Cardiac fibroblast (primary cell): ENCODE measurements at regions not wholly inside any gene's neighbourhood (a gene's known extent, or its start where the extent isn't known, plus 50 kb on each side); places are given as distances from the start of the nearest gene placed in this dataset.

Experiments used
- DNase-seq, 2 donors: peaks; one replicate each; pipeline versions ENCODE4 v3.0.0 to v3.0.0-alpha.2; 2010; ENCODE audit warnings: low read depth in 2 of 2
- H3K4me3 ChIP-seq, 2 donors: replicated peaks in 1 of 2; 1 replicate in 1 of 2; 2 replicates in 1 of 2; pipeline ENCODE4 v1.5.1; 2011; ENCODE audit warnings: low read depth in 2 of 2, low read length in 2 of 2, mild to moderate bottlenecking in 2 of 2, moderate library complexity in 1 of 2
- TF ChIP-seq, protein P1 (sequence below): IDR thresholded peaks from one replicate; pipeline ENCODE4 v1.5.1; 2011; ENCODE audit warnings: low read depth, mild to moderate bottlenecking, low read length, inconsistent platforms

DNA sequence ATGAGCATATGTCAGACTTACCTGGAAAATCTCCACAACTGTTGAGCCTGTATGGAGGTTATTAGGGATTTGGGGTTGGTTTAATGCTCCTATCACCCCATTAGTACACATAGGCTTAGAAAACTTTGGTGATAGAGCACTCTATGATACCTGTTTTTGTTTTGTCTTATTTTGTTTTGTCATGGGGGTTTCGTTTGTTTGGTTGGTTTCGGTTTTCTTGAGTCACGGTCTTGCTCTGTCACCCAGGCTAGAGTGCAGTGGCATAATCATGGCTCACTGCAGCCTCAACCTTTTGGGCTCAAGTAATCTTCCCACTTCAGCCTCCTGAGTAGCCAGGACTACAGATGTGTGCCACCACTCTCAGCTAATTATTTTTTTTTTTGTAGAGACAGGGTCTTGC, 70.0 kb downstream of the MZT1 start:
- TF ChIP-seq, protein P1, sequence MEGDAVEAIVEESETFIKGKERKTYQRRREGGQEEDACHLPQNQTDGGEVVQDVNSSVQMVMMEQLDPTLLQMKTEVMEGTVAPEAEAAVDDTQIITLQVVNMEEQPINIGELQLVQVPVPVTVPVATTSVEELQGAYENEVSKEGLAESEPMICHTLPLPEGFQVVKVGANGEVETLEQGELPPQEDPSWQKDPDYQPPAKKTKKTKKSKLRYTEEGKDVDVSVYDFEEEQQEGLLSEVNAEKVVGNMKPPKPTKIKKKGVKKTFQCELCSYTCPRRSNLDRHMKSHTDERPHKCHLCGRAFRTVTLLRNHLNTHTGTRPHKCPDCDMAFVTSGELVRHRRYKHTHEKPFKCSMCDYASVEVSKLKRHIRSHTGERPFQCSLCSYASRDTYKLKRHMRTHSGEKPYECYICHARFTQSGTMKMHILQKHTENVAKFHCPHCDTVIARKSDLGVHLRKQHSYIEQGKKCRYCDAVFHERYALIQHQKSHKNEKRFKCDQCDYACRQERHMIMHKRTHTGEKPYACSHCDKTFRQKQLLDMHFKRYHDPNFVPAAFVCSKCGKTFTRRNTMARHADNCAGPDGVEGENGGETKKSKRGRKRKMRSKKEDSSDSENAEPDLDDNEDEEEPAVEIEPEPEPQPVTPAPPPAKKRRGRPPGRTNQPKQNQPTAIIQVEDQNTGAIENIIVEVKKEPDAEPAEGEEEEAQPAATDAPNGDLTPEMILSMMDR = no peak
- H3K4me3 ChIP-seq = no peak overlapping the region
- no peak for DNase-seq

GRCh38 chr13:72656357-72656756, 71.1 kb downstream of the MZT1 start:
- DNase-seq = no peak
- H3K4me3 ChIP-seq = no peak overlapping the region
- TF ChIP-seq, protein P1 = no peak

- no peak overlapping the region for H3K4me3 ChIP-seq
- no peak for DNase-seq
- TF ChIP-seq, protein P1 = no peak
Measured at GRCh38 chr13:72653506-72653905, 73.9 kb downstream of the MZT1 start.

DNA sequence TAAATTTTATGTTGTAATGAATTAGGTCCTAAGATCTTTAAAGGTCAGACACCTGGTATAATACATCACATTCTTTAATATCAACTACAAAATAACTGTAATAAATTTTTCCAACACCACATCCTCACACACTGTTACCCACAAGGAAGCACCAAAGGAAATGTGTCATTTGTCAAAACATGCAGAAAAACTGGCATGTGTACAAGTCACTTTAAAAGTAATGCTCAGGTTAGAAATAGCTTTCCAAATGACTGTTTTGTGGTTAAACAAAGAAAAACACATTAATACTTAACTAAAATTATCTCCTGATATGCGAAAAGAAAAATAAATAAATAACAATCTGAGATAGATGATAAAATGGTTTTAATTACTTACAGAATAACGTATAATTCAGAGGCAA, 74.7 kb downstream of the MZT1 start:
- peak; percentile 2 to 36 for DNase-seq
- no peak overlapping the region for H3K4me3 ChIP-seq
- TF ChIP-seq, protein P1 = no peak

DNA sequence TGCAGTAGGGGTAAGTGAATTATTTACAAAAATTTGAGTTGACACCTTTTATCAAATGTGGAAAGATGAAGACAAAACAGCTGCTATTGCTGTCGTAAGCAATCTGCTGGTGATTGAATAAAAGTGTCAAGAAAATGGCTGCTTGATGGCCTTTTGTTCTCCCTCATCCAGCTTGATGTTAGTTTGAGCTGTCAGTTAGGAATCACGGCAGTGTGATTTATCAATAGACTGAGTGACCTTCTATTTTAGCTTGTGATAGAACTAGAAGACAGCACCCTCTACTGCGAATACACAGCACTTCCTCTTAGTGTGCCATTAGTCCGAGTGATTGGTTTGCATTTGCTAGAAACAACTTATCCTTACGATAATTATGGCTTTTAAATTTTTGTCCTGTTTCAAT, 76.3 kb downstream of the MZT1 start:
- DNase-seq = peak in 1 of 2 donors; percentile 5
- no peak overlapping the region for H3K4me3 ChIP-seq
- TF ChIP-seq, protein P1 = peak; percentile 10

DNA sequence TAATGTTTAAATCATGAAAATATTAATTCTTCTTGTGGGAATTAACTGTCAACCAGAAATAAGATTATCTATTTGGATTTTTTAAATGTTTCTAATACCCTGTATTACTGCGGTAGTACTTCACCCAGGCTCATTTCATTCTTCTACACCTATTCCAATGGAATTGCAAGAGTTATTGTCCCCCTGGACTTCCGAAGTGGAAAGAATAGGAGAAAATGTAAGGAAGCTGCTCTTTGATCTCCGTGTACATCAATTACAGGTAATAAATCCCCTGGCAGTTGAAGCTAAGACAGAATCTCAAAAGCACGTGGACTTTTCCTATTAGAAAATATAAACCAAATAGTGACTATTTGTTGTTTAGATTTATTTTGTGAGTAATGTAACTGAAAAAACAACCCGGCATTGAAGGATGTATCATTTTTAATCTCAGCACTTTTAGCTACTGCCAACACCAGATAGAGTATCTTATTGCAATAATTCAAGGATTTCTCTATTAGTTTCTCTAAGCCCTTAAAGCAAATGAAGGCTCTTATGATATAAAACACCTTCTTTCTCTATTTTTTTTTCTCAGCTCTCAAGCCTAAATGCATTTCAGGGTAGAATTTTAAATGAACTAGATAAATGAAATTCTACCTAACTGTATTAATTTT, 77.3 kb downstream of the MZT1 start:
- no peak for DNase-seq
- H3K4me3 ChIP-seq = no peak overlapping the region
- TF ChIP-seq, protein P1 = no peak

GRCh38 chr13:72648513-72649065, 78.8 kb downstream of the MZT1 start:
- TF ChIP-seq, protein P1 = no peak
- H3K4me3 ChIP-seq = no peak overlapping the region
- no peak for DNase-seq
